OCI-M2 (cell line): ENCODE measurements at regions not wholly inside any gene's neighbourhood (a gene's known extent, or its start where the extent isn't known, plus 50 kb on each side); places are given as distances from the start of the nearest gene placed in this dataset.
"Not testable (repeated sequence)": the region's sequence is repeated elsewhere in the genome, so short reads cannot be mapped to it uniquely, and the experiment has no call there.

Experiments
- DNase-seq: peaks from one replicate; lab custom pipeline; 2025; ENCODE audit not compliant: unreplicated experiment; lab: John Stamatoyannopoulos, UW

GRCh38 chr9:11701706-11702105 lies 991.5 kb upstream of the TYRP1 start:
- no peak for DNase-seq

- DNase-seq = no peak
These were observed 990.6 kb upstream of the TYRP1 start for GRCh38 chr9:11702548-11702947.

- DNase-seq = not testable (repeated sequence)
These were observed 989.0 kb upstream of the TYRP1 start for GRCh38 chr9:11704198-11704597.

GRCh38 chr9:11708899-11709298 lies 984.3 kb upstream of the TYRP1 start:
- no peak for DNase-seq

GRCh38 chr9:11709567-11709966 lies 983.6 kb upstream of the TYRP1 start:
- no peak for DNase-seq

GRCh38 chr9:11713077-11713476 lies 980.1 kb upstream of the TYRP1 start:
- DNase-seq = no peak

- no peak for DNase-seq
These were observed 970.2 kb upstream of the TYRP1 start for GRCh38 chr9:11722957-11723356.

GRCh38 chr9:11726659-11727058 lies 966.5 kb upstream of the TYRP1 start:
- DNase-seq = no peak

- no peak for DNase-seq
These were observed 957.8 kb upstream of the TYRP1 start for GRCh38 chr9:11735391-11735790.

GRCh38 chr9:11742471-11742870 lies 950.7 kb upstream of the TYRP1 start:
- no peak for DNase-seq

GRCh38 chr9:11743356-11743755 lies 949.8 kb upstream of the TYRP1 start:
- DNase-seq = no peak

- DNase-seq = no peak
These were observed 943.8 kb upstream of the TYRP1 start for GRCh38 chr9:11749396-11749795.

- DNase-seq = no peak
These were observed 937.2 kb upstream of the TYRP1 start for GRCh38 chr9:11755951-11756350.

GRCh38 chr9:11757408-11757807 lies 935.8 kb upstream of the TYRP1 start:
- no peak for DNase-seq

- no peak for DNase-seq
These were observed 935.2 kb upstream of the TYRP1 start for GRCh38 chr9:11758016-11758415.

- no peak for DNase-seq
These were observed 913.2 kb upstream of the TYRP1 start for GRCh38 chr9:11779971-11780370.

GRCh38 chr9:11792870-11793269 lies 900.3 kb upstream of the TYRP1 start:
- no peak for DNase-seq

GRCh38 chr9:11794984-11795383 lies 898.2 kb upstream of the TYRP1 start:
- DNase-seq = no peak

GRCh38 chr9:11805969-11806368 lies 887.2 kb upstream of the TYRP1 start:
- DNase-seq = no peak

- DNase-seq = no peak
These were observed 871.7 kb upstream of the TYRP1 start for GRCh38 chr9:11821306-11821975.

- no peak for DNase-seq
These were observed 865.0 kb upstream of the TYRP1 start for GRCh38 chr9:11828201-11828600.

GRCh38 chr9:11833056-11833455 lies 860.1 kb upstream of the TYRP1 start:
- DNase-seq = no peak

- no peak for DNase-seq
These were observed 824.4 kb upstream of the TYRP1 start for GRCh38 chr9:11868795-11869194.
